ENCODE measurements at regions not wholly inside any gene's neighbourhood (a gene's known extent, or its start where the extent isn't known, plus 50 kb on each side); places are given as distances from the start of the nearest gene placed in this dataset.

GRCh38 chr18:44031063-44031462 is 649.6 kb upstream of the SETBP1 start:
- no peak for FAIRE-seq
- no peak for DNase-seq (ENCODE audit: extremely low spot score, insufficient read length, low read depth)

- DNase-seq (ENCODE audit: extremely low spot score, insufficient read length, low read depth) (no peak), FAIRE-seq (no peak)
These were observed 647.5 kb upstream of the SETBP1 start for GRCh38 chr18:44033144-44033701.

DNA sequence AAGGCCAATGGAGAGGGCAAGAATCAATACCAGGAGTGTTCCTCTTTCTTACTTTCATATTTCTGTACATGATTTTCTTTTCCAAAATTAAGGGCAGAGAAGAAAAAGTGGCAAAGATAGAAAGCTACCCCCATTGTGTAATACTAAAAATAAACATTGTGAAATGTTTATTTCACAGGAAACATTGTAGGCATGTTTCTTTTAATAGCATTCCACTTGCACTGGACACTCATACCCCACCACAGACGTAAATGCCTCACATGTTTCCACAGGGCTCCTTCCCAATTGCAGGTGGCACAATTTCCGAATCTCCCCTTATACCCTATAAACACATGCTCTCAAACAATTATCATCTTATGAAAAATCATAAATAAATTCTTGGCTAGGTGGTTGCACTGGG is 645.1 kb upstream of the SETBP1 start:
- FAIRE-seq = no peak
- no peak for DNase-seq (ENCODE audit: extremely low spot score, insufficient read length, low read depth)

DNA sequence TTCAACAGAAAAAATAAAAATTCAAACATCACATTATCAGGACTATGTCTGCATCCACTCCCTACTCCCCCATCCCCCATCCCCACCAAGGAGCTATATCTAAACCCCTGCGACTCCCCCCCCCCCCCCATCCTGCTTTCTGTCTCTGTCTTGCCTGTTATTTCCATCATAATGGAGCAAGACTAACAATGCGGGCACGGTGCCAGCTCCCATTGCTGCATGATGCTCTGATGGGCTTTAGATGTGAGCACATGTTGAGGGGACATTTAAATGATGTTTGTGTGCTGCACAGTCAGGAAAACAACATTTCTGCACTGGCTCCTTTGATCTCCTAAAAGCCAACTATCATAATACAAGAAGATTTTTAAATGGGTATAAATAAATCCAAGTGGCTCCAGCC is 644.2 kb upstream of the SETBP1 start:
- DNase-seq (ENCODE audit: extremely low spot score, insufficient read length, low read depth) = no peak
- FAIRE-seq = no peak

DNA sequence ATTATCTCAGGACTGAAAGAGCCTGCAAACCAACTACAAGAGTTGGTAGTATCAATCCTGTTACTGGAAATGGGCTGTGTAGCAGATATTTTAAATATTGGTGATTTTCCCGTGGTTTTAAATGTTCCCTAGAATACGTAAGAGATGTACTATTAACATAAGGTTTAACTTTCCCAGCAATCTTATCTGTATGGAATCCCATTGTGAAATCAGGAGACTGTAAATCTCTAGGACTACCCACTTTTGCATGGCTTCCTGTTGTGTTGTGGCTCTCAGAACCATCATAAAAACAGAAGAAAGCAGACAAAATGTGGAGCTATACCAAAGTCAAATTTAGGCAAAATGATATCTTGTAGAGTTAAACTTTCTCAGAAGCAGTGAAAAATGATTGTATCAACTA is 641.5 kb upstream of the SETBP1 start:
- FAIRE-seq = no peak
- DNase-seq (ENCODE audit: extremely low spot score, insufficient read length, low read depth) = no peak

- FAIRE-seq (no peak), DNase-seq (ENCODE audit: extremely low spot score, insufficient read length, low read depth) (no peak)
These were observed 640.9 kb upstream of the SETBP1 start for GRCh38 chr18:44039826-44040225.

DNA sequence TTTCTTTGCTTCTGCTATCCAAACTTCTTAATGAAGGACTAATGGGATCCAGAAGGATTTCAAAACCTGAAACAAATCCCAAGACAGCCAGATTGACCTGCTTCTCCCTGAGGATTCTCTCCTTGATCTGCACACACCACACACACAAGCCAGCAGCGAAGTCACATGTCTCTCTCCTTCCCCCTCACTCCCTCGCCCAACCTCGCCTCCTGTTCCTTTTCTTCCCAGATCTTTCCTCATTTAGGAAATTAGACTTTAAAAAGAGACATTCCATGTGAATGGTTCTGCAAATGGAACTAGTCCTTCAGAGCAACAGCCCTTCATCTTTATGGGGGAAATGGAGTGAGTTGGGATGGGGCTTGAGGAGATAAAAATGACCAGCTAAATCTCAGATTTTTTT is 639.1 kb upstream of the SETBP1 start:
- DNase-seq (ENCODE audit: extremely low spot score, insufficient read length, low read depth) (no peak), FAIRE-seq (no peak)

DNA sequence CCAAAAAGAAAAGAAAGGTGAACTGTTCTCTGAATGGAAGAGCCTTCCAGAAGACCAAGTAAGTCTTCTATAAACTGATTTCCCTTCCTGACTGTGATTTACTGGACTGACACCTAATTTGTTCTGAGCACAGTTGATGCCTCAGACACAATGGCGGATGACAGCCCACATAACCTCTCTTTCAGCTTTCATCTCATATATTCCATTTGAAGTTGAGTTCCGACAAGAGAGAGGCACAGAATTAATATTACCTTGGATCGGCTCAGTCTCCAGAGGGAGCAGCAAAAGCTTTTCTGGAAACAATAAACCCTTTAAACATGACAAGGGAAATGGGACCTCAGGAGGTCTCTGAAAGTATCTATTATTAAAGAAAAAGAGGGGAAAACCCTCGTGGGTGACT is 638.7 kb upstream of the SETBP1 start:
- no peak for FAIRE-seq

DNA sequence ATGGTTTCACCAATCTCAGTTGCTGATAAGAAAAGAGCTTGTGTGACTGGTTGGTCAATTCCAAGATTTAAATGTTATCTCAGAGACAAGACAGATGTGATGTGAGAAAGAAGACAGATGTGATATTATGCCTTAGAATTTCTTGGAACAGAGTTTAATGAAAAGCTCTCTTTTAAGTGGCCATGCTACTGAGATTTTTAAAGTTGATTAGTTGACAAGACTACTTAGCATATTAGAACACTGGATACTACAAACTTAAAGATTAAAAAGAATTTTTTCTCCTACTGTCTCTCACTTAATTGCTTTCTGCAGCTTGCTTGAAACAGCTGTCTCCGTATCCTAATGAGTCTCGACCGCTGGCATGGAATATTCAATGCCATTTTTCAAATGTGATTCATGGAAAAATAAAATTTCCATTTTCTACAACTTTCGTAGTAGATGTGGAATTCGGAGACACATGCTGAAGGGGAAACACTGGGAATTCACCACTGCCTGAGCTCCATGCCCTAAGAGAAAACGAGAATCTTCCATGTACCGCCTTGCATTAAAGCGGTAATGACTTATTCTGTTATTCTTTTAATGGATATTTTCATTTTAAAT is 634.2 kb upstream of the SETBP1 start:
- FAIRE-seq (no peak), DNase-seq (ENCODE audit: extremely low spot score, insufficient read length, low read depth) (no peak)

More for the DNA sequence above, 638.7 kb upstream of the SETBP1 start:
- DNase-seq (ENCODE audit: extremely low spot score, insufficient read length, low read depth) = no peak

- no peak for FAIRE-seq
- DNase-seq (ENCODE audit: extremely low spot score, insufficient read length, low read depth) = no peak
These were observed 633.1 kb upstream of the SETBP1 start for GRCh38 chr18:44047585-44047984.

GRCh38 chr18:44048435-44048834 is 632.3 kb upstream of the SETBP1 start:
- DNase-seq (ENCODE audit: extremely low spot score, insufficient read length, low read depth) (no peak), FAIRE-seq (no peak)

- DNase-seq (ENCODE audit: extremely low spot score, insufficient read length, low read depth) = no peak
- no peak for FAIRE-seq
These were observed 631.8 kb upstream of the SETBP1 start for GRCh38 chr18:44048846-44049245.

- DNase-seq (ENCODE audit: extremely low spot score, insufficient read length, low read depth) = no peak
- no peak for FAIRE-seq
These were observed 629.7 kb upstream of the SETBP1 start for GRCh38 chr18:44051026-44051425.

GRCh38 chr18:44054514-44054913 is 626.2 kb upstream of the SETBP1 start:
- FAIRE-seq = no peak

DNA sequence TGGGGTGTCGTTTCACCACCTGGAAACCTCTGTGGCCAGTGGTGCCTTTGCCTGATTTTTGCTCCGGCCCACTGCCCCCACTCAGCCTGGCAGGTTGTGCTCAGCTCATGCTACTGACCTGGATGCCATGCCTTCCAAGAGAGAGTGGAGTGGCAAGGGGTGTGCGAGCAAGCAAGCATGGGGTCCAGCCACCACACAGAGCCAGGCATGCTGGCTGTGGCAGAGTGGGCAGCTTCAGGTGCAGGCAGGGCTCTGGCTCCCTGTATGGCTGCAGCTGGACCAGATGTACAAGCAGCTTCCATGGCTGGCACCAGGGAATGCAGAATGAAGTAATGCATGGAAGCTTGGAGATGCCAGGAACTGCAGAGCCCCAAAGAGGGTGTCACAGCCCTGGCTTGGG is 620.5 kb upstream of the SETBP1 start:
- FAIRE-seq = no peak
- no peak for DNase-seq (ENCODE audit: extremely low spot score, insufficient read length, low read depth)

More at GRCh38 chr18:44054514-44054913, 626.2 kb upstream of the SETBP1 start:
- DNase-seq (ENCODE audit: extremely low spot score, insufficient read length, low read depth) = no peak

- FAIRE-seq = no peak
- DNase-seq (ENCODE audit: extremely low spot score, insufficient read length, low read depth) = no peak
These were observed 619.2 kb upstream of the SETBP1 start for GRCh38 chr18:44061438-44061837.

GRCh38 chr18:44062345-44062744 is 618.3 kb upstream of the SETBP1 start:
- no peak for DNase-seq (ENCODE audit: extremely low spot score, insufficient read length, low read depth)

DNA sequence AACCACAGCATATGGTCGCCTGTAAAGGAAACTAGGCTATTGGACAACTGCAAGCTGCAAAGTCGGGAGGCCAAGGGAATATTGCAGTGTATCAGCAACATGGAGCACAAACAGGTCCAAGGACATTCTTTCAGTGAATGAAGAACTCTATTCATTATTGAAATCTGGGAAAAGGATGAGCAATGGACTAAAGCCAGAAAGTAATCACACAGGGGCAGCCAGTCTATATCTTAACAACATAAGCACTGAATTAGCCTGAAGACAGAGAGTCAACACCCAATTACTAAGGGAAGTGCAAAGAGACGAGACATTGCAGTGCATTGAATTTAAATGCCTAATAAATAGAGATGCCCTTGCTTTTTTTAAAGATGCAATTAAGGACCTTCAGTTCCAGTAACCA is 615.5 kb upstream of the SETBP1 start:
- DNase-seq (ENCODE audit: extremely low spot score, insufficient read length, low read depth) = no peak
- FAIRE-seq = no peak

More at GRCh38 chr18:44062345-44062744, 618.3 kb upstream of the SETBP1 start:
- FAIRE-seq = no peak

GRCh38 chr18:44066541-44066940 is 614.1 kb upstream of the SETBP1 start:
- DNase-seq (ENCODE audit: extremely low spot score, insufficient read length, low read depth) (no peak), FAIRE-seq (no peak)

DNA sequence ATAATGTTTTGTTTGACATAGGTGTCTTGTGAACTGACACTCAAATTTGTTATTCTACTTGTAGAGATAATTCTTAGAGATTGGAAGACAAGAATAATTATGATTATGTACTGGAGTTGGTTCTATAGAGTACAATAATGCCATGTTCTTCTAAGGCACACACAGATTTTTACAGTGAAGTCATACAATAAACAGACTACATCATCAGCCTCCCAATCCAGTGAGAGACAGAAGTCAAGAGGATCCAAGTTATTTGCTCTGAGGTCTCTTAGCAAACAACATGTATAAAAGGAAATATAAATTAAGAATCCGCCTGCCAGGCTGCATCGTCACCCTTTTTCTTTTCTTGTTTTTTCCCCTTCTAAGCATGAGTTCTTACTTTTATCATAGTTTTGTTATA is 613.5 kb upstream of the SETBP1 start:
- no peak for DNase-seq (ENCODE audit: extremely low spot score, insufficient read length, low read depth)
- no peak for FAIRE-seq

GRCh38 chr18:44075038-44075437 is 605.6 kb upstream of the SETBP1 start:
- FAIRE-seq = no peak
- DNase-seq (ENCODE audit: extremely low spot score, insufficient read length, low read depth) = no peak

- FAIRE-seq (no peak), DNase-seq (ENCODE audit: extremely low spot score, insufficient read length, low read depth) (no peak)
These were observed 601.1 kb upstream of the SETBP1 start for GRCh38 chr18:44079606-44080005.
